Left lung (tissue), 4 donors: ENCODE measurements at regions not wholly inside any gene's neighbourhood (a gene's known extent, or its start where the extent isn't known, plus 50 kb on each side); places are given as distances from the start of the nearest gene placed in this dataset.

Experiments
- ATAC-seq: fragments of 200-7000 bp; cut with Tn5 transposase; one replicate; pipeline ENCODE4 v1.9.1; 2020; ENCODE audit warnings: moderate library complexity
- DNase-seq, 4 donors: peaks; one replicate each; pipeline ENCODE4 v3.0.0-alpha.2; 2013 to 2020
- H3K27ac ChIP-seq, 2 donors: fragments of 200-600 bp; sonication (generic) in 1 of 2; one replicate each; pipeline versions ENCODE4 v1.5.0 to v1.8.0; 2020 to 2021
- H3K27me3 ChIP-seq, 2 donors: fragments of 200-600 bp; sonication (generic) in 1 of 2; one replicate each; pipeline versions ENCODE4 v1.5.0 to v1.8.0; 2020 to 2021
- H3K36me3 ChIP-seq, 2 donors: fragments of 200-600 bp; sonication (generic) in 1 of 2; one replicate each; pipeline versions ENCODE4 v1.5.0 to v1.8.0; 2020 to 2021
- H3K4me1 ChIP-seq, 2 donors: fragments of 200-600 bp; one replicate each; pipeline ENCODE4 v1.8.0; 2021
- H3K4me3 ChIP-seq, 2 donors: fragments of 200-600 bp; sonication (generic) in 1 of 2; one replicate each; pipeline versions ENCODE4 v1.5.0 to v1.8.0; 2020 to 2021; ENCODE audit warnings: mild to moderate bottlenecking in 1 of 2
- H3K9me3 ChIP-seq, 2 donors: fragments of 200-600 bp; sonication (generic) in 1 of 2; one replicate each; pipeline versions ENCODE4 v1.5.0 to v1.8.0; 2020 to 2021
- intact Hi-C, 2 donors: fragments of 100-400 bp; cut with DNase I; formaldehyde crosslinking; loops; one replicate each; pipeline versions ENCODE4 v1.11.2 to v1.14.2; 2022
- TF ChIP-seq, protein P1 (sequence below), 2 donors: fragments of 200-600 bp; sonication (generic) in 1 of 2; IDR thresholded peaks; one replicate each; pipeline versions ENCODE4 v1.5.0 to v1.8.0; 2021; ENCODE audit warnings: antibody characterized with exemption in 2 of 2
- donor health status: DM: no; HTN: yes; CAD: no.
- donor health status: DM: no; HTN: no; CAD: no.

DNA sequence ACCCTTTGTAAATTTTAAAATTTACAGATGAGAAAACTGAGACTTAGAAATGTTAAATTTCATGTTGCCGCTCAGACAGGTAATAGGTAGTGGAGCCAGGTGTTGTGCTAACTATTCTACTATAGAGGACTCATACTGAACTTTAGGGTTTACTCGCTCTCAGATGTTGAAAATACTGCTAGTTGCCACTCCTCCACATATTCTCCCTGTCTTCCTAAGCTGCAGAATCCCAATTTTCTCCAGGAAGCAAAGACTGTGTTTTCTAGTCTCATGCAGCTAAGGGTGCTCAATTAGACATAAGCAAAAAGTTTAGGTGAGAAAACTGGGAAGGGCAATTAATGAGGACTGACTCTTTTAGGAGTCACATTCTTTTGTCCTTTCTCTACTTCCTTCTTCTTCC is 612.3 kb downstream of the KCNH5 start:
- intact Hi-C loops, result no loop called here
- TF ChIP-seq, protein P1, sequence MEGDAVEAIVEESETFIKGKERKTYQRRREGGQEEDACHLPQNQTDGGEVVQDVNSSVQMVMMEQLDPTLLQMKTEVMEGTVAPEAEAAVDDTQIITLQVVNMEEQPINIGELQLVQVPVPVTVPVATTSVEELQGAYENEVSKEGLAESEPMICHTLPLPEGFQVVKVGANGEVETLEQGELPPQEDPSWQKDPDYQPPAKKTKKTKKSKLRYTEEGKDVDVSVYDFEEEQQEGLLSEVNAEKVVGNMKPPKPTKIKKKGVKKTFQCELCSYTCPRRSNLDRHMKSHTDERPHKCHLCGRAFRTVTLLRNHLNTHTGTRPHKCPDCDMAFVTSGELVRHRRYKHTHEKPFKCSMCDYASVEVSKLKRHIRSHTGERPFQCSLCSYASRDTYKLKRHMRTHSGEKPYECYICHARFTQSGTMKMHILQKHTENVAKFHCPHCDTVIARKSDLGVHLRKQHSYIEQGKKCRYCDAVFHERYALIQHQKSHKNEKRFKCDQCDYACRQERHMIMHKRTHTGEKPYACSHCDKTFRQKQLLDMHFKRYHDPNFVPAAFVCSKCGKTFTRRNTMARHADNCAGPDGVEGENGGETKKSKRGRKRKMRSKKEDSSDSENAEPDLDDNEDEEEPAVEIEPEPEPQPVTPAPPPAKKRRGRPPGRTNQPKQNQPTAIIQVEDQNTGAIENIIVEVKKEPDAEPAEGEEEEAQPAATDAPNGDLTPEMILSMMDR (IDR thresholded peaks at IDR 0.05), result no peak
- H3K9me3 ChIP-seq, result peaks cover 0 to 77% of the 10 kb centered on the region in 2 donors
- H3K4me1 ChIP-seq, result no peaks in the 10 kb centered on the region
- no peaks in the 10 kb centered on the region for H3K36me3 ChIP-seq
- H3K27me3 ChIP-seq, result no peaks in the 10 kb centered on the region
- DNase-seq (no peak), ATAC-seq (no peak)
- no peak overlapping the region for H3K27ac ChIP-seq
- H3K4me3 ChIP-seq, result no peak overlapping the region

DNA sequence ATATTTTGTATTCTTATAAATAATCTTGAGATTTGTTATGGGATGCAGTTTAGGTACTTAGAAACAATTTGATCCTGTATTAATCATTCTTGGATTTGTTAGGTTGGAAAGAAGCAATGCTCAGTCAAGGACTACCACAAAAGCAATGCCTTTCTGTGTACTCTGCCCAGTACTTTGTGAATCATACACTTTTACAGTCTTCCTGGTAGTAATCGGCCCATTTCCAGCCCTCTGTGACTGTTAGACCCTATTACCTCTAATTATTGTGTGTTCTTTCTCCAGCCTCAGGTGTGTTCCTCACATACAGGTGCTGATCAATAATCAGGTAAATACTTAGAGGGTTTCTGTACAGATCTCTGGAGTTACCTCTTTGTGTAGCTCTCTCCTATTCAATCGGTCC is 609.0 kb downstream of the KCNH5 start:
- Histone ChIP-seq H3K27me3 (no peaks in the 10 kb centered on the region), H3K36me3 (no peaks in the 10 kb centered on the region), H3K4me3 (no peak overlapping the region), H3K4me1 (no peaks in the 10 kb centered on the region), H3K27ac (no peak overlapping the region), H3K9me3 (peaks cover 0 to 89% of the 10 kb centered on the region in 2 donors)
- intact Hi-C loops, result no loop called here
- TF ChIP-seq, protein P1 (IDR thresholded peaks at IDR 0.05), result no peak
- no peak for DNase-seq
- ATAC-seq, result no peak

DNA sequence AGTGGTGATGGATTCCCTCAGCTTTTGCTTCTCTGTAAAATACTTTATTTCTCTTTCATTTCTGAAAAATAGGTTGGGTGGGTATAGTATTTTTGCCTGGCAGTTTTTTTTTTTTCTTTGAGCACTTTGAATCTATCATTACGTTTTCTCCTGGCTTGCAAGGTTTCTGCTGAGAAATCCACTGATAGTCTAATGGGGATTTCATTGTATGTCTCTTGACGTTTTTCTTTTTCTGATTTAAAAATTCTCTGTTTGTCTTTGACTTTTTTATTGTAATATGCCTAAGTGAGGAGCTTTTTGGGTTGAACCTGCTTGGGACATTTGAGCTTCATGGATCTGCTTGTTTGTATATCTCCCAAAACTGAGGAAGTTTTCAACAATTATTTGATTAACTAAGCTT is 606.0 kb downstream of the KCNH5 start:
- ATAC-seq, result no peak
- TF ChIP-seq, protein P1 (IDR thresholded peaks at IDR 0.05), result no peak
- no peak for DNase-seq
- Histone ChIP-seq H3K36me3 (no peaks in the 10 kb centered on the region), H3K4me3 (no peak overlapping the region), H3K27ac (no peak overlapping the region), H3K27me3 (no peaks in the 10 kb centered on the region), H3K9me3 (peaks cover 0 to 67% of the 10 kb centered on the region in 2 donors), H3K4me1 (no peaks in the 10 kb centered on the region)
- intact Hi-C loops, result no loop called here

DNA sequence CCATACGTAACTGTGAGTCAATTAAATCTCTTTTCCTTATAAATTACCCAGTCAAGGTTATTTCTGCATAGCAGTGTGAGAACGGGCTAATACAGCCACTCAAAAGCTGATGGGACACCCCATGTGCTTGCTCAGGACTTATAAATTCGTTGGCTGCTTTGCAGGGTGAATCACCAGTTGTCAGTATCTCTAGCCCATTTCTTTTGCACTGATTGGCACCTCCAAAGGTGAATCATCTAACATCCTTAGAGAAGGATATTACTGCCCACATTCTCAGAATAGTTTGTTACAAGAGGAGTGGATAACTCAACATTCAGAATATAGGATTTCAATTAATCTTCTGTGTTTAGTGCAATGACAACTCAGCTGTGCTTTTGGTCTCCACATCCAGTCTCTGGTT is 601.5 kb downstream of the KCNH5 start:
- DNase-seq (no peak), ATAC-seq (no peak)
- TF ChIP-seq, protein P1 (IDR thresholded peaks at IDR 0.05), result no peak
- H3K9me3 ChIP-seq, result peaks cover 0 to 36% of the 10 kb centered on the region in 2 donors
- H3K4me3 ChIP-seq, result no peak overlapping the region
- H3K27me3 ChIP-seq, result no peaks in the 10 kb centered on the region
- no peaks in the 10 kb centered on the region for H3K36me3 ChIP-seq
- no peaks in the 10 kb centered on the region for H3K4me1 ChIP-seq
- H3K27ac ChIP-seq, result no peak overlapping the region
- intact Hi-C loops, result no loop called here

DNA sequence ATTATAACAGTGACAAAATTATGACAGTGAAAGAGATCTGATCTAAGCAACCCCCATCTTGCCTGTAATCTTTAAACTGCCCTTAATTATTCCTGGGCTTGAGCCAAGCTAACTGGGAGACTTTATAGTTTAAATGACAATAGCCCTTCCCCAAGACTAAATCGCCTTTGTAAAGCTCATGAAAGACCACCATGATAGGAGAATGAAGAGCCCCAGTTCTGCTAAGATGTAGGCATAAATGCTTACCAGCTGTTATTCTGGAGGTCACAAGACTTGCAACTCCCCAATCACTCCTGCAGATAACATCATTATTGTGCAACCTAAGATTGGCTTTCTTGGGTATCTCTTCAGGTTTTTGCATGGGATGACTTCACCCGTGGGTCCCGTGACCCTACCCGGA is 599.7 kb downstream of the KCNH5 start:
- no peak for ATAC-seq
- TF ChIP-seq, protein P1 (IDR thresholded peaks at IDR 0.05), result no peak

More for the DNA sequence above, 599.7 kb downstream of the KCNH5 start:
- no peak overlapping the region for H3K4me3 ChIP-seq
- peaks cover 0 to 19% of the 10 kb centered on the region in 2 donors for H3K9me3 ChIP-seq
- no peak for DNase-seq
- intact Hi-C loops, result no loop called here
- H3K36me3 ChIP-seq, result no peaks in the 10 kb centered on the region
- H3K27ac ChIP-seq, result no peak overlapping the region
- H3K4me1 ChIP-seq, result no peaks in the 10 kb centered on the region
- no peaks in the 10 kb centered on the region for H3K27me3 ChIP-seq
